Glomerular visceral epithelial cell (primary cell): ENCODE measurements at regions not wholly inside any gene's neighbourhood (a gene's known extent, or its start where the extent isn't known, plus 50 kb on each side); places are given as distances from the start of the nearest gene placed in this dataset.
A peak's percentile ranks its signal among the peaks of the same experiment; 100 is the strongest.

Source experiments
- DNase-seq: peaks from one replicate; pipeline ENCODE4 v3.0.0-alpha.2; 2016; ENCODE audit errors: extremely low spot score

GRCh38 chr18:43649649-43650357, 372.5 kb upstream of the SYT4 start:
- DNase-seq = no peak

GRCh38 chr18:43650426-43650825, 373.1 kb upstream of the SYT4 start:
- no peak for DNase-seq

DNA sequence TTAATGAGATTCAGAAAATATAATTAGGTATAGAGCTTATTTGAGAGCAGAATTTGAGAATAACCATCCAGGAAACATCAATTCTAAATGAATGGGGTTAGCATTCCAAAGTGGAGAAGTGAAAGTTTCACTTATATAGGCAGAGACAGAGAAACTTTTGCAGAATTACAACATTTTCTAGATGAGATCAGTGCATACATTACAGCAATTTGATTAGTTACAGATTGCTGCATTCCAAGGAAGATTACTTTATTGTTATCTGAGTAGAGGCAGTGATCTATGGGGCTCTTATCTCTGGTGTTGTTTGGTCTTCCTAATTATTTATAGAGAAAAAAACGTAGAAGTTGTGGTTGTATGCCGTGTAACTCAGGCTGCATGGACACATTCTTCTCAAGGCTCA, 373.8 kb upstream of the SYT4 start:
- no peak for DNase-seq

- DNase-seq = no peak
Measured at GRCh38 chr18:43656547-43656946, 379.3 kb upstream of the SYT4 start.

- peak; percentile 69 for DNase-seq
Measured at GRCh38 chr18:43661570-43661969, 384.3 kb upstream of the SYT4 start.

GRCh38 chr18:43662657-43663056, 385.4 kb upstream of the SYT4 start:
- DNase-seq = peak; percentile 77

DNA sequence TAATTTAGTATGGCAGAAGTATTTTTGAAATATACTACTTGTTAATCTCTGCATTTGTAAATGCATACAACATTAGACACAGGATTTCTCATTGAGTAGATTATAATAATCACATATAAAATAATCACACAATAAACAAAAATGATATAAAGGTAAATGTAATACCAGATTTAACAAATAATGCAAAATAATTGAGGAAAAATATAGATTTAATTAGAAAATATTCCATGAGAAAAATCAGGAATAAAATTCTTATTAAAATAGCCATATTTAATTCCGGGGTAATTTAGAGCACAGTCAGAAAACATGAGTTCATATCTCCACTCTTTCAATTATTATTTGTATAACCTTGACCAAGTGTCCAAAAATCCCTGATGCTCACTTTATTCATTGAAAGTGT, 385.9 kb upstream of the SYT4 start:
- DNase-seq = no peak

- peak; percentile 4 for DNase-seq
Measured at GRCh38 chr18:43664487-43665008, 387.3 kb upstream of the SYT4 start.

DNA sequence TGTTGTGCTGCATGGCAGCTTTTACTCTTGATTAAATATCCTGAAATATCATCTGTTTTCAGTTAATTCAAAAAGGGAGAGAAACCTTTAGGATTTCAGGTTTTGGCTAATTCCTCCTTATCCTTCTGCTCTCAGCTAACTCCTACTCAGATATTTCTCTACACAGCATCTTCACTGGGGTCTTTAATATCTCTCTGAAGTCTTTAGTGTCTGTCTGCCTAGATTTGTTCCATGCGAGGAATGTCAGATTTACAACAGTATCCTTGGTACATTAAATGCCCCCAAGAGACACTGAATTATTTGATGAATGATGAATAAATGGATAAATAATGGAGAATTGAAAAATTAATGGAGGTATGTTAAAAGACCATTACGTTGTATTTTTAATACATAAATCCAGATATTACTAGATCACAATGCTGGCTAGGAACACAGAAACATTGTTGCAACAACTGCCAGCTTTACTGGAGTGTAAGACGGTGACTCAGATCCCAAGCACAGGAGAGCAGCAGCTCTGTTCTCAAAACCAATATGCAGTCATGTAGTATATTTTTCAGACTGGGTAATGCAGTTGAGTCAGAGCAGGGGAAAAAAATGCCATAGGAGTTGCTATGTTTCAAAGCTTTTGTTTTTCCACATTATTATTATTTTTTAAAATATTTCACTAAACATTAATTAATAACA, 388.0 kb upstream of the SYT4 start:
- peak; percentile 72 for DNase-seq

- no peak for DNase-seq
Measured at GRCh38 chr18:43668866-43669265, 391.6 kb upstream of the SYT4 start.

- peak; percentile 65 for DNase-seq
Measured at GRCh38 chr18:43671431-43671830, 394.1 kb upstream of the SYT4 start.

- no peak for DNase-seq
Measured at GRCh38 chr18:43680096-43680495, 402.8 kb upstream of the SYT4 start.

DNA sequence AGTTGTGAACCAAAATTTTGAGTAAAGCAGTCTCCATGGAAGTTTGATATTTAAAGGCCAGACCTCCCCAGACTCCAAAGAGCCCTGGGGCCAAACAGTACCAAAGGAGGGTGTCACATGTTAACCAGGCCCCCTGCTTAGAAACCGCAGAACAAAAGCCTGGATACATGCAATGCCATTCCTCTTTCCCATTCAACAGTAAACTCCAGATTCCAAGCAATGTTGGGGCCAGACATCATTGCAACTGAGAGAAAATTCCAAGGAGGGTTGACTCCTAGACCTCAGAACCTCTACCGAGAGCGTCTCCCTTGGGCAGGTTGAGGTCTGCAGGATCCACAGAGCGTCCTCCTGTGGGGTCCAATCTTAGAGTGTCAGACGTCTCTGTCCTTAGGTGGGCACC, 404.4 kb upstream of the SYT4 start:
- peak; percentile 38 for DNase-seq

DNA sequence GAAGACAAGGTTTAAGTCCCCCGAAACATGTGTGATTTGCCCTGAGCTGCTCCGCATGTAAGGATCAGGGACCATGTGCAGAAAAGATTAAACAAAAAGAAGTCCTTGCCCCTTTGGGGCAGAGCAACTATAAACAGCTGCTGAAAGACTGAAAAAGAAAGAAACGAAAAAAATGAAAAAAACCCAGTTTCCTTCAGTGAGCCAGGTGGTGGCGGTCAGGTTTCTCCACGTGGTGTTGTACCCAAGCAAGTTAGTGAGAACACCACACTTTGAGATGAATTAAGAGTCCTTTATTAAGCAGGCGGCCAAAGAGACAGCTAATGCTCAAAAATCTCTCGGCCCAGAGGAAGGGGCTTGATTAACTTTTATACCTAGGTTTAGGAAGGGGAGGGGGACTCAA, 404.9 kb upstream of the SYT4 start:
- no peak for DNase-seq

DNA sequence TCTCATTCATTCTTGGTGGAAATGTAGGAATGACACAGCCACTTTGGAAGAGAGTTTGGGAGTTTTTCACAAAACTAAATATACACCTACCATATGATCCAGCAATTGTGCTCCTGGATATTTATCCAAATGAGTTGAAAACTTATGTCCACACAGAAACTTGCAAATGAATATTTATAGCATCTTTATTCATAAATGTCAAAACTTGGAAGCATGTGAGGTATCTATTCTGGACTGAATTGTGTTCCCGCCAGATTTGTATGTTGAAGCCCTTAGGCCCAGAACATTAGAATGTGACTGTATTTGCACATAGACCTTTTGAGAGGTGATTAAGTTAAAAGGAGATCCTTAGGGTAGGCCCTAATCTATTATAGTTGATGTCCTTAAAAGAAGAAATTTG, 409.4 kb upstream of the SYT4 start:
- DNase-seq = no peak

- peak; percentile 44 for DNase-seq
Measured at GRCh38 chr18:43692099-43692690, 414.9 kb upstream of the SYT4 start.

DNA sequence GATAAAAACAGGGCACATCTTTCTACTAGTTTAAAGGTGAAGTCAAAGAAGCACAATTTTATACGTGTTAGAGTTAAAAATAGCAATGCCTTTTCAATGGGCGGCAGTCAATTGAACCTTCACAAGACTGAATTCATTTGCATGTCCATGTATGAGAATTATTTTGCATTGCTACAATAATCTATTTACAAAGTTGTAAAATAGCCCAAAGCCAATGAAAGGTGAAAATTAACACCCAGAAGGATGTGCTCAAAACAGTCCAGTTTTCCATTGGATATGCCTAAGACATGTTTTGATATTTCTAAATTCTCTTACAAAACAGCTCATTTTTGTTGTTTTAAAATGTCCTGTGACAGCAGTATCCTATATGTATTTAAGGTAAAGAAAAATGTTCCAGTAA, 425.1 kb upstream of the SYT4 start:
- no peak for DNase-seq

DNA sequence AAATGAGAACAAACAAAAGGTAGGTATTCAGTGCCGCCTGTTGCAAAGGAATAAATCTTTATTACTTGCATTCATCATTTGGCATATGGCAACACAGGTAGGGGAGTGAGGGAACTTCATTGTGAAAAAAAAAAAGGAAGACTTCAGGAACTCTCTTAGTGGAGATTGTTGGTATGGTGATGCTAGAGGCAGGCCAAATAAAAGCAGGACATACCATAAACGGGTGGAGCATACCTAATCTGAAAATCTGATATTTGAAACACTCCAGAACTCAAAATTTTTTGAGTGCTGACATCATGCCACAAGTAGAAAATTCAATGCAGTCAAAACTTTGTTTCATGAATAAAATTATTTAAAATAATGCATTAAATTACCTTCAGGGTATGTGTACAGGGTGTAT, 425.8 kb upstream of the SYT4 start:
- no peak for DNase-seq

DNA sequence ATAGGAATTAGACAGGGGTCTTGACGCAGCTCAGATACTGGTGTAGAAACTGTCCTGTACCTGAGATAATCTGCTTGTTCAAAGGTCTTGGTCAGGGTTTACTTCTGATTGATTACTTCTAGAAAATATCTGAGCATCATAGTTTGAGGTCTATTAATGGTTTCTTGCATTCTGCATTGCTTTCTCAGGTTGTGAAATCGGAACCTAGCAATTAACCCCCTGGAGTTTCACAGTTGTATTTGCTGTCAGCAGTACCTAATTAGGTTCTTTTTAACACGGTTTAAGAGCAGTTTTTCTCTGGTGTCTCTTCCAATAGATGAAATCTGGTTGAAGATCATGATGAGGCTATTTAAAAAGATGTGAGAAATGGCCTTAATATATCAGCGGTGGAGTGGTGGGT, 428.6 kb upstream of the SYT4 start:
- no peak for DNase-seq

- DNase-seq = no peak
Measured at GRCh38 chr18:43710135-43710534, 432.8 kb upstream of the SYT4 start.

- no peak for DNase-seq
Measured at GRCh38 chr18:43714343-43715010, 437.2 kb upstream of the SYT4 start.

DNA sequence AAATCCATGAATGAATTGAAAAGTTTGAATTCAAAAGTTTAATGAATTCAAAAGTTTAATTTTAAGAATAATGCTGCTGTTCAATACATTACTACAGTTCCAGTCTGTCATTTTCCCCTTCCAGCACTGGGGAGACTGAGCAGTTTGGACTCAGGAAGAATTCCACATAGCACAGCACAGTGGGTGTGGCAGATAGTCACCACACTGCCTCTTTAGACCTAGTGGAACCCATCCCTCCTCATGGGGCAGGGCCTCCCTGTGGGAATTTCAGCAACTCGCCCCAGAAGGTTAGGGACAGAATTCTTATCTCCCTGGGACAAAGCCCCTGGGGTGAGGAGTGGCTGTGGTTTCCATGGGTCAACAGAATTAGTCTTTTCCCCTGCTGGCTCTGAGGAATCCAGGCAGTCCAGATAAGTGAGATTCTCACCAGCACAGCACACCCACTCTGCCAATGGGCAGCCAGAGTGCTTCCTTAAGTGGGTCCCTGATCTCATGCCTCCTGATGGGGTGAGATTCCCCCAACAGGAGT, 442.0 kb upstream of the SYT4 start:
- no peak for DNase-seq
